GM23248 (cell line): ENCODE measurements at regions not wholly inside any gene's neighbourhood (a gene's known extent, or its start where the extent isn't known, plus 50 kb on each side); places are given as distances from the start of the nearest gene placed in this dataset.

Experiments
- EZH2 ChIP-seq: fragments of 200-600 bp; sonication (generic); IDR thresholded peaks from 2 replicates; pipeline ENCODE4 v1.6.1; 2018; ENCODE audit warnings: antibody characterized with exemption, mild to moderate bottlenecking; ENCODE audit not compliant: insufficient read depth, poor library complexity, severe bottlenecking
- EZH2phosphoT487 ChIP-seq: fragments of 200-600 bp; sonication (generic); IDR thresholded peaks from 2 replicates; pipeline ENCODE4 v1.6.1; 2018; ENCODE audit warnings: antibody characterized with exemption, moderate library complexity, mild to moderate bottlenecking, low read depth; ENCODE audit not compliant: insufficient read depth

- TF ChIP-seq EZH2phosphoT487 (no peak), EZH2 (no peak)
Measured at GRCh38 chr12:28709986-28710685, 438.9 kb upstream of the FAR2 start.
